Neural progenitor cell (in vitro differentiated cells): ENCODE measurements at regions not wholly inside any gene's neighbourhood (a gene's known extent, or its start where the extent isn't known, plus 50 kb on each side); places are given as distances from the start of the nearest gene placed in this dataset.

Experiments used
- EZH2 ChIP-seq: fragments of 200-600 bp; sonication (generic); IDR thresholded peaks from 2 replicates; pipeline ENCODE4 v1.6.1; 2017; ENCODE audit warnings: antibody characterized with exemption, mild to moderate bottlenecking, moderate library complexity
- TF ChIP-seq, protein P1 (sequence below): fragments of 200-600 bp; sonication (generic); IDR thresholded peaks from 2 replicates; pipeline ENCODE4 v1.5.1; 2017; ENCODE audit warnings: antibody characterized with exemption, mild to moderate bottlenecking

DNA sequence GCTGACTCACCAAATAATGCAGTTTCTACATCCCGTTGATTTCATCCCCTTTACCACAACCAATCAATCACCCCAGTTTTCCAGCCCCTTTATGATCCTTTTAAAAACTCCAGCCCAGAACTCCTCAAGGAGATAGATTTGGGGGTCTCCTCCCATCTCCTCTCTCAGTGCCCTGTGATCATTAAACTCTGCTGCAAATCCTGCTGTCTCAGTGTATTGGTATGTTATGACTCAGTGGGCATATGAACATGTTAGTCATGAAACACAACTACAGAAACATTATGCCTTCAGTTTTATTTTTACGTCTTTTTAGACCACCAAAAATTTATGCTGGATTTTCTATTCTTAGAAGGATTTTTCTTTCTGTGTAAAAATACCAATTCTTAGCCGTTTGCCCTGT, 213.7 kb downstream of the DIPK2A start:
- TF ChIP-seq, protein P1, sequence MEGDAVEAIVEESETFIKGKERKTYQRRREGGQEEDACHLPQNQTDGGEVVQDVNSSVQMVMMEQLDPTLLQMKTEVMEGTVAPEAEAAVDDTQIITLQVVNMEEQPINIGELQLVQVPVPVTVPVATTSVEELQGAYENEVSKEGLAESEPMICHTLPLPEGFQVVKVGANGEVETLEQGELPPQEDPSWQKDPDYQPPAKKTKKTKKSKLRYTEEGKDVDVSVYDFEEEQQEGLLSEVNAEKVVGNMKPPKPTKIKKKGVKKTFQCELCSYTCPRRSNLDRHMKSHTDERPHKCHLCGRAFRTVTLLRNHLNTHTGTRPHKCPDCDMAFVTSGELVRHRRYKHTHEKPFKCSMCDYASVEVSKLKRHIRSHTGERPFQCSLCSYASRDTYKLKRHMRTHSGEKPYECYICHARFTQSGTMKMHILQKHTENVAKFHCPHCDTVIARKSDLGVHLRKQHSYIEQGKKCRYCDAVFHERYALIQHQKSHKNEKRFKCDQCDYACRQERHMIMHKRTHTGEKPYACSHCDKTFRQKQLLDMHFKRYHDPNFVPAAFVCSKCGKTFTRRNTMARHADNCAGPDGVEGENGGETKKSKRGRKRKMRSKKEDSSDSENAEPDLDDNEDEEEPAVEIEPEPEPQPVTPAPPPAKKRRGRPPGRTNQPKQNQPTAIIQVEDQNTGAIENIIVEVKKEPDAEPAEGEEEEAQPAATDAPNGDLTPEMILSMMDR: no peak
- no peak for TF ChIP-seq EZH2
